Fibroblast of lung (primary cell): ENCODE measurements at regions not wholly inside any gene's neighbourhood (a gene's known extent, or its start where the extent isn't known, plus 50 kb on each side); places are given as distances from the start of the nearest gene placed in this dataset.

Source experiments
- EZH2 ChIP-seq: IDR thresholded peaks from 2 replicates; pipeline ENCODE4 v1.5.1; 2012; ENCODE audit warnings: low read length, control low read depth, mild to moderate bottlenecking; ENCODE audit errors: missing control alignments
- TF ChIP-seq, protein P1 (sequence below), 2 donors: IDR thresholded peaks in 1 of 2; conservative IDR thresholded peaks in 1 of 2; 1 replicate in 1 of 2; 2 replicates in 1 of 2; pipeline ENCODE4 v1.5.1; 2011 to 2012; ENCODE audit warnings: low read length in 2 of 2, control low read depth in 1 of 2, inconsistent platforms in 1 of 2, low read depth in 1 of 2, mild to moderate bottlenecking in 1 of 2

DNA sequence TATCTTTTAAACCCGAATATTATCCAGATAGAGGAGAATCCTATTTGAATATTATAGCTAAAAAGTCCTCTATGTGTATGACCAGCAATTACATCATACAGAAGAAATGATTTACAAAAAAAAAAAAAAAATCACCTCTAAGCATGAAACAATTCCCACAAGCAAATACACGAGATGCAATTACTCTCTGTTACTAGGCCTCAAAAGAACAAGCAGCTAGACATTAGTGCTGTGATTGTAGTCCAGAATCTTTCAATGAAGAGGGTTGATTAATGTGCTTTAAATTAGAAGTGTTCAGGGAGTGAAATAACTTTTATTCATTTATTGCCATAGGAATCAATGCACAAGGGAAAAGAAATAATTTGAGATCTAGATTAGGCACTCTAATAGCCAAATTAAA is 1379.5 kb upstream of the GBE1 start:
- TF ChIP-seq, protein P1, sequence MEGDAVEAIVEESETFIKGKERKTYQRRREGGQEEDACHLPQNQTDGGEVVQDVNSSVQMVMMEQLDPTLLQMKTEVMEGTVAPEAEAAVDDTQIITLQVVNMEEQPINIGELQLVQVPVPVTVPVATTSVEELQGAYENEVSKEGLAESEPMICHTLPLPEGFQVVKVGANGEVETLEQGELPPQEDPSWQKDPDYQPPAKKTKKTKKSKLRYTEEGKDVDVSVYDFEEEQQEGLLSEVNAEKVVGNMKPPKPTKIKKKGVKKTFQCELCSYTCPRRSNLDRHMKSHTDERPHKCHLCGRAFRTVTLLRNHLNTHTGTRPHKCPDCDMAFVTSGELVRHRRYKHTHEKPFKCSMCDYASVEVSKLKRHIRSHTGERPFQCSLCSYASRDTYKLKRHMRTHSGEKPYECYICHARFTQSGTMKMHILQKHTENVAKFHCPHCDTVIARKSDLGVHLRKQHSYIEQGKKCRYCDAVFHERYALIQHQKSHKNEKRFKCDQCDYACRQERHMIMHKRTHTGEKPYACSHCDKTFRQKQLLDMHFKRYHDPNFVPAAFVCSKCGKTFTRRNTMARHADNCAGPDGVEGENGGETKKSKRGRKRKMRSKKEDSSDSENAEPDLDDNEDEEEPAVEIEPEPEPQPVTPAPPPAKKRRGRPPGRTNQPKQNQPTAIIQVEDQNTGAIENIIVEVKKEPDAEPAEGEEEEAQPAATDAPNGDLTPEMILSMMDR (conservative IDR thresholded peaks at IDR 0.05 in 1 of 2, IDR thresholded peaks at IDR 0.05 in 1 of 2; ENCODE audit: low read depth in 1 of 2, low read length in 2 of 2), result no peak
- TF ChIP-seq EZH2, result no peak
